ENCODE measurements at regions not wholly inside any gene's neighbourhood (a gene's known extent, or its start where the extent isn't known, plus 50 kb on each side); places are given as distances from the start of the nearest gene placed in this dataset.
"Not testable (repeated sequence)": the region's sequence is repeated elsewhere in the genome, so short reads cannot be mapped to it uniquely, and the experiment has no call there.

DNA sequence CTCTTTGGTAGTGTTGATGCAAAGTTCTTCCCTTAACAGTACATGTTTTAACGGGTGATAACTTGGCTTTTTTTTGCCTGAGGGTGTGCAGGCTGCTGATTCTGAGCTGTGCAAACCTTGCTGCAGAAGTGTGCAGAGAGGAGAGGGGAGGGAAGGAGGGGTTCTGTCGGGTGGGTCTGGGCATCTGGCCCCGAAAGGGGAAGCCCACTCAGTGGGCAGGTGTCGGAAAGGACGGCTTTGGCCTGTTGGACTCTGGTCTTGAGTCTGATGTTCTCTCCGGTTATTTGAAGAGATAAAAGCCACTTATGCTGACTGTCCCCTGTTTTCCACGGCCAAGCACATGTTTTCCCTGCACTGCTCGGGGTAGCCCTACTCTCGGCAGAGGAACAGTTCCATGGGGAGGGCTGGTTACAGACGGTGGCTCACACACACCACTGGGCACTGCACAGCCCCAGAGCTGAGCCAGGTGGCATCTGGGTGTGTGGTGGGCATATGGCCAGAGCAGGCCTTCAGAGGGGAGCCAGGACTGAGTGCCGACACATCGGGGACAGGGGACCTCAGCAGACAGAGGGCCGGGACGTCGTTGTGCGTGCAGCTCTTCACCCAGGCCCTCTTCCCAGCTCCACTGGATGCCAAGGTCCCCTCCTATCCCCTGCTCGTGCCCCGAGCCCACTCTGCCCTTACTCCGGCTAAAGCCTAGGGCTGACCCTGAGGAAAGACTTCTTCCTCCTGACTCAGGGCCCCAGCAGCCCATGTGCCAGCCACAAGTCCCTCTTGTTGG, 93.2 kb downstream of the TEX29 start:
- no peak for DNase-seq

DNA sequence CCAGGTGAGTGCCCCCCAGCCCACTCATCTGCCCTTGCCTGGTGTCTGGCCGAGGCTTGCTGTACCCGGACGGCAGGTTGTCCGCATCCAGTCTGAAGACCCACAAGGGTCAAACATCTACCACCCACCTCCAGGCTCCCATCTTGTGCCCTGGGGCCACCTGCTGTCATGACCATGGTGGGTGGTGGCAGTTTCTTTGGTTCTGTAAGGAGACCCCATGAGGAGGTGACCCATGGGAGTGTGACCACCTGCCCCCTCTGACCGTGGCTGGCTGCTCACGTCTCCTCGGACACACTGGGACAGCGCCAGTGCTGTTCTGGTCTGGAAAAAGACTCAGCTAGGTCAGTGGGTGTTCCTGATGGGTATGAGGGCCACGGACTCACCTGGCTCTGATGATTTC, 93.9 kb downstream of the TEX29 start:
- no peak for DNase-seq

DNA sequence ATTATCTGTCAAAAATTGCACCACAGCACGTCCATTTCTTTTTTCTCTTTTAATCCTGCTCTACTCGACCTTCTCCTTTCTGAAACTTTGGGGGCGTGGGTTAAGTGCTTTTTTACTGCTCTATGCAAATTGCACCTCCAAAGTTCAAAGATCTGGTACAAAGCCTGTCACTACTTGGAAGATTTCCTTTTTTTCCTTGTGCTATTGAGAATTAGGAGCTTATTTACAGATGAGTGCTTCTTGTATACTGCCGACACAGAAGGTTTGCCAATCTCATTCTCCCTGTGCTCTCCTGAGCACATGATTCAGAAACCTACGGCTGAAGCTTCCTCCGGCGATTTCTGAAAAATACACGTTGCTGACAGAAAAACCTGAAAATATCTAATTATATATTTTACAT, 94.8 kb downstream of the TEX29 start:
- no peak for DNase-seq

DNA sequence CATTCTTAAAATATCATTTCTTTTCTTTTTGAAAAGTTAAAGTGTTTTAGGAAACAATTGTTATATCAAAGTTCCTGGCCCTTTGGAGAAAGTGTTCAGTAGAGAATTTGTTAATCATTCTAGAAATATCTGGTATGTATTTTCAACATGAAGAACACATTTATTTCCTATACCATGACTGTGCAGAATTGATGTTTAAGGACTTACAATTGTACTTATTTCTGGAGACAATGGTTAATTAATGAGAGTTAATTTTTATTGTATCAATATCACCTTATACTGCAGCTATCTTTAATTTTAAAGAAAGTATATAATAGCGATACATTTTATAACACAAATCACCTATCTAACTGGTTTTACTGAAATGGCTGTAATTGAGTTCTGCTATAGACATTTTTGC, 95.3 kb downstream of the TEX29 start:
- DNase-seq: no peak

DNA sequence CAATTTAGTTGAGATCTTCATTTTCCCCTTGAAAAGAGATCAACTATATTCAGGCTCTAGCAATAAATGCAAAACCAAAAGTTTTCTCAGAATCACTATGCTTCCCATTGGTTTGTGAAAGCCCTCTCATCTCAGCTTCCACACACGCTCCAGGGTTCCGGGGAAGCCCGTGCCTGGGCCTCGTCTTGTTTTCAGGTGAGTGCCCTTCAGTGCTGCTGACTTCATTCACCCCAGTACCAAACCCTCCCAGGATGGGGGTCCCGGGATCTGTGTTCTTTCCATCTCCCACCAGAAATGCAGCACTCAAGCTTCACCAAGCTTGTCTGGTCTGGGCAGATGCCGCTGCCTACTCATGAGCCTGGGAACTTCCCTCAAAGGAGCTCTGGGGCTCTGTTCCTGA, 97.7 kb downstream of the TEX29 start:
- no peak for DNase-seq

DNA sequence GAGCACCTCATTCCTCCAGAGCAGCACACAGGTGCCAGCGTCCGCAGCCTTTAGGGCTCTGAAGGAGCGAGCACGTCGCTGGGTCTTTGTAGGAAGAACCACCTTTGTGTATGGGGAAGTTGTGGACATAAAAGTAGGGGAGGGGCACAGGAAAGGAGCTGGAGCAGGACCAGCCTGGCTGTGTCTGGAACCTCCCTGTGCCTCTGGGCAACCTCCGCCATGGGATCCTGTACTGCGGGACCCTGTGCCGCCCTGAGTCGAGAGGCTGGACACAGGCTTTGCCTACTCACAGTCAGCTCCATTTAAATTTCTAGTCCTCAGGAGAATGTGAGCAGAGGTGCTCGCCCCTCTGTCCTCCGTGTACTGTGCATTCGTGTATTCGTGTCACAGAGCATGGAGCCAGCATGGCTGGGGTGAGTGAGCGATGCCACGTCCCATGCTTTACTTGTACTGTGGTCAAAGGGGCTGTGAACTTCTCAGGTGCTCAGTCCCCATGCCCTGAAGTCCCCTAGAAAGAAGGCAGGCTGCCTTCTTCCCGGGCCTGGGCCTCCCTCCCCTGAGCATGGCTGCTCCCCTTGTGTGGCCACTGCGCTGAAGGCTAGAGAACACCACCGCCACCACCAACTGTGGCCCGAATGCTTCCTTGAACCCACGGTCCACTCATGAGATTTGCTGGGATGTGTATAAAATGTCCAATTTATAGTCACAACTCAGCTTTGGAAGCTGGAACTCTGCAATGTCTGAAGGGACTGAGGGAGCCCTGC, 99.9 kb downstream of the TEX29 start:
- DNase-seq: no peak

DNA sequence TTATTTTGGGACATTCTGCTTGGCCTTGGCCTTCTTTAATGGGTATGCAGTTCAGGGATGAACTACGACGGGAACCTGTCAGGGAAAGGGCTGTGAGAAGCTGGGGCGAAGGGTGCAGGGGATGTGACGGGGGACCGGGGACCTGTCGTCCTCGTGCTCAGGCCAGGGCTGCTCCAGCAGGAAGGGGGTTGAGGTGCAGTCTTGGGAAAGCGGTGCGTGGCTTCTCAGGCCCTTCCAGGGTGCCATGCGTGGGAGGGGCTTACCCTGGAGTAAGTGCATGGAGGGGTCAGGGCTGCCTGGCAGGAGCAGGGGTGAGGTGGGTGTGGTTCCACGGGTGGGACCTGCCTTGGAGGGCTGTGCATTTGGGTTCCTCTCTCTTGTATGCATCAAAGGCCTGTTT, 100.8 kb downstream of the TEX29 start:
- DNase-seq: no peak

DNA sequence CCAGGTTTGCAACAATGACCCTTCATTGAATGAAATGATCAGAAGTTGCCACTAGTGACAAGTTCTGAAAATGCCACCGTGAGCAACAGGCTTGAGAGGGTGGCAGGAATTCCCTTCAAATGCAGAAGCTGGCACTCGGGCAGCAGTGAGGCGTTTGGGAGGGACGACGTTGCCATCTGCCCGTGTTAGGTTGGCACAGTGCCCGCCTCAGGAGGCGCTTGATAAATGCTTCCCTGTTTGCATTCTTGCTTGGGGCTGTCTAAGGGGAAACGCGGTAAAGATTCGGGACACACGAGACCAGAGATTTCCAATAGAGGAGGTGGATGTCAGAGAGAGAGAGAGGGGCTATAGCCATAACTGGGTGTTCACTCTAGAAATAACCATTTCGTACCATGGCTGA, 101.9 kb downstream of the TEX29 start:
- DNase-seq: no peak

DNA sequence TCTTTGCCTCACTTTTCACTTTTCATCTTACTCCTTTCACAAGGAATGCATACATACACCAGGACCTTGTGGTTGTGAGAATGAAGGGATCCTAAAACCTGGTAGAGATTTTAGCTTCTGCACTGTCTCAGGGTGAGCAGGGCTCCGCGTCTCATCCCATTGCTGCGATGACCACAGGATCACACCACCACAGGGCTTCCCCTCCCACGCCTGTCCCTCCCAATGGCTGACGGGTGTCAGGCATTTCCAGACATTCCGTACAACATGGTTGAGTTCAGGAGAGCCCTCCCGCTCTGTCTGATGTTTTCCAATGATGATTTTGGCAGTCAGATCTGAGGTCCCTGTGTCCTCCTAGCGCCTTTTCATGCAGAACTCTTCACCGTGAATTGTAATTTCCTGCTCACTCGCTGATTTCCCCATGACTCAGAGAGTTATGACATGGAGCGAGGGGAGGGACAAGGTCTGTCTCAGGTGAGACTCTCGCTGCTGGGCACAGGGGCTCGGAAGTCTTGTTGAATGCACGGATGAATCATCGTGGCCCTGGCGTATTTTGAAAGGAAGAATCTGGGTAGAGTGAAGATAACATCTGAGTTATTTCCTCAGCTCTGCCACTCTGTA, 102.8 kb downstream of the TEX29 start:
- DNase-seq: no peak

DNA sequence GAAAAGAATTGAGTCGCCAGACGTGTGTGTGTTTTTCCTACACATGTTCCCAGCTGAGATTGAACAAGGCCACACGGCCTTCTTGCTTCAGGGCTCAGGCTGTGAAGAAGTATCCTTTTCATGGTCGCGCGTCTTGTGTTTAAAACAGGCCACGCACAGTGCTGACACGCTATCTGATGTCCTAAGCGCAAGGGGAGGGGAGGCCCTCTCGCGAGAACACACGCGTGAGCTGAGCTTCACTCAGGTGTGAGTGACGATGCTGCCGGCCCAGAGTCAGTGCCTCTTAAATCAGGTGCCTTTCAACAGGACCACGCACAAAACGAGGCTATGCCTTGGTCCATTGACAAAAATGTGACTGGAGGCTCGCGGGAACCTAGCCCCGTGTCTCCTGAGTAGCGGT, 103.7 kb downstream of the TEX29 start:
- DNase-seq: no peak

DNA sequence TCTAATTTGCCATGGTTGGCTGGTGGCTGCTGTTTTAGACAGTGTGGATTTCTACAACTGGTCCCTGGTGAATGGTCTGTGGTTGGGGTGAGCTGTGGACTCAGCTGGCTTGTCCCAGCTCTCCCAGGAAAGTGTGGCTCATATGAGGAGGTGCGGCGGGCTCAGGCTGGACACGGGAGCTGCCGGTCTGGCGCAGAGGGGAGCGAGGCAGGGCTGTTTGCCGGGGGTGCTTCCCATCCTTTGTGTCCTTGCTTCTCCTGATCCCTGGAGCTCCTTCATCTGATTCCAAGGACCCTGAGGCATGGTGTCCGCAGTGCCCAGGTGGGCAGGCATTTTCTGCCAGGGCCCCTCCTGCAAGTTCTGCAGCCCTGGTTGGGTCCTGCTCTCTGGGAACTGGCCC, 104.9 kb downstream of the TEX29 start:
- no peak for DNase-seq

DNA sequence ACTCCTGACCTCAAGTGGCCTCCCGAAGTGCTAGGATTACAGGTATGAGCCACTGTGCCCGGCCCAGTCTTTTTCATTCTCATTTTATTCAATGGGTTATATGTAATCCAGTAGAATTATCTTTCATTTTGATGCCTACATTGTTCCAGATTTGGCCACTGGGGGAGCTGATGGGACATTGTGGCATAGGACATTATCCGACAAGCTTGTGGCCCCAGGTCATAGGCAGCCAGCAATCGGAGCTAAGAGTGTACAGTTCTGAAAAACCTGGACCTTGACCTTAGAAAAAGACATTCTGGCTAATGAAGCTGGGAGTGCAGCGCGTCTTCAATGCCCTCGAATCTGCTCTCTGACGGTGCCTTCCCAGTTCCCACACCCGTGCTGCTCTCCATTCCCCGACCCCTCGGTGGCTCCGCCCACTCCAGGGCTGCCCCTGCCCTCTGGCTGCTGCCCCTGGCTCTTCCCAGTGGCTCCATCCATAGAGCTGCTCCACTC, 108.7 kb downstream of the TEX29 start:
- DNase-seq: peak in 1 of 2 donors; percentile 18

DNA sequence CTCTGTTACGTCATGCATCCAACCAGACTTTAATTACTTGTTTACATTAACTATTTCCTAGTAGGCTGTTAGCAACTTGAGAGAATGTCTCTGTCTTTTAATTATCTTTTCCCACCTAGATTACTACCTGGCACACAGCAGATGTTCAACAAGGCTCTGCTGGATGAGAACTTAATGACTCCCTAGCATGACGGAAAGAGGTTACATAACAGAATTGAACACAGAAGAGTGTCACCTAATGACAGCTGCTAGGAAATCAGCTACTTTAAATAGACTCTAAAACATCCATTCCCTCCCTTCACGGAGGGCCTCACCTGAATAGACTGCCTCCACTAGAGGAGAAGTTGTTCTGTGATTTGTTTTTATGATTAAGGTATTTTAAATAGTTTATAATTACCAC, 110.8 kb downstream of the TEX29 start:
- no peak for DNase-seq

DNA sequence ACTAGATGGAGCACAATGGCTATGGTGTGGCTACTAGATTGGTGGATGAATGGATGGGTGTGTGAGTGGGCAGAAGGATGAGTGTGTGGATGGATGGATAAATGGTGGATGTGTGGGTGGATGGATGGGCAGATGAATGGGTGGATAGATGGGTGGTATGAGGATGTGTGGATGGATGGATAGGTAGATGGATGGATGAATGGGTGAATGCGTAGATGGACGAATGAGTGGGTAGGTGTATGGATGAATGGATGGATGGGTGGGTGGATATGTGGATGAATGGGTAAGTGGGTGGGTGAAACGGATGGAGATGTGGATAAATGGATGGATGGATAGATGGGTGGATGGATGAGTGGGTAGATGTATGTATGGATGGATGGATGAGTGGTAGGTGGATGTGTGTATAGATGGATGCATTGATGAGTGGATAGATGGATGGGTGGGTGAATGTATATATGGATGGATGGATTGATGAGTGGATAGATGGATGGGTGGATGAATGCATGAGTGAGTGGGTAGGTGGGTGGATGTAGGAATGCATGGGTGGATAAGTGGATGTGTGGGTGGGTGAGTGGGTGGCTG, 114.2 kb downstream of the TEX29 start:
- no peak for DNase-seq

DNA sequence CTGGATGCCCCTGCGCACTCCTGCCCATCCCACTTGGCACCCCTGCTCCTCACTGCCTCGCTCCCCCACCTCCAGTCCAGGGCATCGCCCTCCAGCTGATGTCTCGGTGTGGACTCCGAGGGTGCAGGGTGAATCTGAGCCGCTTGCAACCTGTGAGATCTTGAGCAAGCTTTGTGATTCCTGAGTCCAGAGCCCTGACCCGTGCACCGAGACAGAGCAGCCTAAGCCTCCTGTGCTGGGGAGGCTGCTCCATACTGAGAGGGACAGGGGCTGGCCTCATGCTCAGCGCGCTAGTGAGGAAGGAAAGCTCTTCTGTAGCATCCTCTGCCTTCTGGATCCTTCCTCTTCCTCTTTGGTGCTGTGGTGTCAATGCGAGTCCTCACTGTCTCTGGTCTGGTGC, 116.0 kb downstream of the TEX29 start:
- DNase-seq: no peak

DNA sequence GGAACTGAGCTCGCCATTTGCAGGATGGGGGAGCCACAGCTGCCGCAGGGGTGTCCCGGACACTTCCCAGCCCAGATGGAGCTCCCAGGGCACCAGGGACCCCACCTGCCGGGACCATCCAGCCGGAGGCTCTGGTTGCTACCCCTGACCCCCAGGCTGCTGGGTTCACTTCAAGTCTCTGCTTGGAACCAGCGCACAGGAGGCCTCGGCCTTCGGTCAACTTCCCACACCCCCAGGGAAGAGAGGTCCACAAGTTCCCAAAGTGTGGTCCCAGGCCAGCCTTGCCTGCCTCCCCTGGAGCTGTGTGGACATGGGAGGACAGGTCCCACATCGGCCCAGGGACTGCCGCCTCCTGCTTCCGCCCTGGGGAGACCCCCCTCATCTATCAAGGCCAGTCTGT, 117.0 kb downstream of the TEX29 start:
- no peak for DNase-seq

DNA sequence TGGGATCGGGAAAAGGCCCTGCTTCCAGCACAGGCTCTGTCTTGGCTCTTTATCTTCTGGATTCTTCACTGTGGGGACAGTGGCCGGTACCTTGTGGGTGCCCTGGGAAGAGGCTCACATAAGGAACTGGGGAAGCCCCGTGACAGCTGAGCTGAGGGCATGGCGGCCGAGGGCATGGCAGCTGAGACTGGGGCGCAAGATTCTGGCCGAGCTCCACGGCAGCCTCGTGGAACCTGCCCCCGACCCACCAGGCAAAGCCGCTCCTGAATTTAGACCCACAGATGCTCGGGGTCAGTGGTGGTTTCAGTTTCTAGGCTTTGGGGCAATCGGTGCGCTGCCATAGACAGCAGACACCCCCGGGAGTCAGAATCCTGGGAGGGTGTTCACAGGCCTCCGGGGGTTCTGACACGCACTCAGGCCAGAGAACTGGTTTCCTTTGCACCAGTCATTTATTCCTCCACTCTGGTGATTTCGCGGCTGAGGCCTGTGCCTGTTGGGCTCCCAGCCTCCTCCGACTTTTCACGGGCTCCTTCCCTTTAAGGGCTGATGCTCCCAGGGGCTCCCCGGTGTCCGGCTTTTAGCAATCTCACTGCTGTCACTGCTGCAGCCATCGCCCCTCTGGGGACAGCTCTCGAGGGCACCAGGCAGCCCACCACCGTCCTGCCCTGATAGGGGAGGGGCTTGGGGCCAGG, 117.6 kb downstream of the TEX29 start:
- no peak for DNase-seq

DNA sequence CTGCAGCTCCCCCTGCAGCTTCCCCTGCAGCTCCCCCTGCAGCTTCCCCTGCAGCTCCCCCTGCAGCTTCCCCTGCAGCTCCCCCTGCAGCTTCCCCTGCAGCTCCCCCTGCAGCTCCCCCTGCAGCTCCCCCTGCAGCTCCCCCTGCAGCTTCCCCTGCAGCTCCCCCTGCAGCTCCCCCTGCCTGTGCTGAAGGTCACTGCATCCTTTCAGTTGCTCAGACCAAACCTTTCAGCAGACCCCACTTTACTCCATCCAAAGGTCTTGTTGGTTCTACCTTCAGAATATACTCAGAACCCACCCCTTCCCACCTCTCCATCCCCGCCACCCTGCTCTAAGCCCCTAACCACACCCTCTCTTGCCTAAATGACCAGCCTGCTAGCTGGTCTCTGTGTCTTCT, 120.0 kb downstream of the TEX29 start:
- DNase-seq: not testable (repeated sequence)

DNA sequence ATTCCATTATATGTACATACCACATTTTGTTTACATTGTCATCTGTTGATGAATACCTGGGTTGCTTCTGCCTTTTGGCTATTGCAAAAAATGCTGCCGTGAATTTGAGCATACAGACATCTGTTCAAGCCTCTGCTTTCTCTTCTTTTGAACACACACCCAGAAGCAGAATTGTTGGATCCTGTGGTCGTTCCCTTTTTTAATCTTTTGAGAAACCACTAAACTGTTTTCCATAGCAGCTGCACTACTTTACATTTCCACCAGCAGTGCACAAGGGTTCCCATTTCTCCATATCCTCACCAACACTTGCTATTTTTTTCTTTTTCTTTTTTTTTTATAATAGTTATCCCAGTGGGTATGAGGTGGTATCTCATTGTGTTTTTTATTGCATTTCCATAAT, 123.5 kb downstream of the TEX29 start:
- DNase-seq: no peak

DNA sequence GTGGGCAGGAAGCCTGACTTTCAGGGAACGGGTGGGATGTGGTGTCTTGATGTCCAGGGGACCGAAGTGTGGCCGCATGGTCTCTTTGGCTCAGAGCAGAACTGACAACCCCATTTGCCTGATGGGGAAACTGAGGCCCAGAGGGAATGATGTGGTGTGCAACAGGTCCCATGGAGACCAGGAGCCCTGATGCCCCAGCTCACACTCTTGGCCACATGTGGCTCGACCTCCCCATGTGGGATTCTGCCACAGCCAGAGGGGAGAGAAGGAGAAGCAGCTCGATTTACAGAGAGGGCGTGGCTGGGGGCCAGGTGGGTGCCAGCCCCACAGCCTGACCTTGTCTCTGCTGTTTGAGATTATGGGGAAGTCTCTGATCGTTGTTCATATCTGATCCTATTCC, 128.1 kb downstream of the TEX29 start:
- no peak for DNase-seq

DNA sequence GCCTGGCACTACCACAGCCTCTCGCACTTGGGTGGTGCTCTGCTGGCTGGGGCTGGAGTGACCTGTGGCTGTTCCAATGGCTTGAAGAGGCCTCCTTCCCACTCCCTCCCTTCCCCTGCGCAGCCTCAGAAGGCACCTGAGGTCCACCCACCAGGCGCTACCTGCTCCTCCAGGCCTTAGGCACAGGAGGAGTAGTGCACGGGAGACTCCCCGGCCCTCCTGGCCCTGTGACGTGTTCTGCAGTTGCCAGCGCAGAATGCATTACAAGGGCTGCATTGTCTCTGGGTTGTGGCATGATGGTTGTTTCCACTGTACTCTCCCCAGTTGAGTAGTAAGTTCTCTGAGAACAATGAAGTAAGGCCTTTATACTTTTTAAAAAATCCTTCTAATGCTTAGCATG, 128.6 kb downstream of the TEX29 start:
- no peak for DNase-seq

DNA sequence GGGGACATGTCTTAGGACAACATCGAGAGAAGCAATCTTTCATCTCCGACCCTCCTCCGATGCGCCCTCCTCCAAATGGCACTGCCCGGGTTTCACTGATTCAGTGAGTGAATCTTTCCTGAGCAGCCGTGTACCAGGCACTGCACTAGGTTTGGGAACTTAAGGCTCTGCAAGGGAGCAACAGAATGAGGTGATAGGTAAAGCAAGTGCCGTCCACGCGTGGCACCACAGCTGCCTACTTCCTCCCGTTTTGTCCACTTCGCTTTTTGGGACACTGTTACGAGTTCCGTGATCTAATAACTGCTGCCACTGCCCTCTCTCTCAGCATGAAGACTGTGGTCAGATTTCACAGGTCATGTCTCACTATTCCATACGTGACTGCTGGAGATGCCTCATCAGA, 131.0 kb downstream of the TEX29 start:
- DNase-seq: no peak
